GM18505 (cell line): ENCODE measurements at regions not wholly inside any gene's neighbourhood (a gene's known extent, or its start where the extent isn't known, plus 50 kb on each side); places are given as distances from the start of the nearest gene placed in this dataset.
"Not testable (repeated sequence)": the region's sequence is repeated elsewhere in the genome, so short reads cannot be mapped to it uniquely, and the experiment has no call there.

ENCODE experiments used
- ATAC-seq: cut with Tn5 transposase; IDR thresholded peaks from one replicate; pipeline ENCODE4 v1.9.1; 2021; ENCODE audit not compliant: unreplicated experiment
- POLR2A ChIP-seq: IDR thresholded peaks from 4 replicates; pipeline ENCODE4 v1.6.1; 2011; ENCODE audit warnings: borderline replicate concordance; ENCODE audit not compliant: insufficient read depth, insufficient read length; ENCODE audit errors: extremely low read depth

DNA sequence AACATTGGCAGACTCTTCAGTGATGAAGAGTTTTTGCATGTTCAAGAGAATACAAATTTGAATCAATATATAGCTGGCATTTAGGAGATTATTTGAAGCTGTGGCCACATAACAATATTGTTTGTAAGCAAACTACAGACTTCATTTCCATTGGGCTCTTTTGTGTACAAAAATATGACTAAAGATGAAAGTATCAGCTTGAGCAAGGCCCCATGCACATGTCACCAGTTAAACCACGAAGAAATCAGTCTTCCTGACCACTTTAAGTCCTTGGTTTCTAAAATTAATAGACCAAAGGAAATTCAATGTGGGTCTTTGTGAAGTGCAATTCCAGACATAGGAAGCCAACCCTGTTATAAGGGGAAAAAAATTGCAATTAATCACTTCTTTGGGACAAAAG is 1664.6 kb upstream of the ADGRL3 start:
- ATAC-seq, result no peak
- no peak for TF ChIP-seq POLR2A

DNA sequence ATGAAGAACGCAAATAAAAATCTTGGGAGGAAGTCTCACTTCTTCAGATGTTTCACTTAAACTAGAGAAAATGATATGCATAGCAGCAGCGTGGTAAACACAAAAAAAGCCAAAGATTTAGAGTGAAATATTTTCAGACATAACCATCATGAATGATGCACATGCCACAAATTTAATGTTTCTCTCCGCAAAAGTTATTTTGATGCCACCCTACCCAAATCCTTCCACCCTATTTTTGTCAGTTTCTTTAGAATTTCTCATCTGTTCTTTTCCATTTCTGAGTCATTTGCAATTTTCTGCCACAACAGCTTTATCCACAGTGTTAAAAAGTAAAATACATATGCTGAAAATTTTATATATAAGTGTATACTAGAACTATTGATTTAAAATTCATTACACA is 1663.7 kb upstream of the ADGRL3 start:
- ATAC-seq, result no peak
- TF ChIP-seq POLR2A, result no peak

DNA sequence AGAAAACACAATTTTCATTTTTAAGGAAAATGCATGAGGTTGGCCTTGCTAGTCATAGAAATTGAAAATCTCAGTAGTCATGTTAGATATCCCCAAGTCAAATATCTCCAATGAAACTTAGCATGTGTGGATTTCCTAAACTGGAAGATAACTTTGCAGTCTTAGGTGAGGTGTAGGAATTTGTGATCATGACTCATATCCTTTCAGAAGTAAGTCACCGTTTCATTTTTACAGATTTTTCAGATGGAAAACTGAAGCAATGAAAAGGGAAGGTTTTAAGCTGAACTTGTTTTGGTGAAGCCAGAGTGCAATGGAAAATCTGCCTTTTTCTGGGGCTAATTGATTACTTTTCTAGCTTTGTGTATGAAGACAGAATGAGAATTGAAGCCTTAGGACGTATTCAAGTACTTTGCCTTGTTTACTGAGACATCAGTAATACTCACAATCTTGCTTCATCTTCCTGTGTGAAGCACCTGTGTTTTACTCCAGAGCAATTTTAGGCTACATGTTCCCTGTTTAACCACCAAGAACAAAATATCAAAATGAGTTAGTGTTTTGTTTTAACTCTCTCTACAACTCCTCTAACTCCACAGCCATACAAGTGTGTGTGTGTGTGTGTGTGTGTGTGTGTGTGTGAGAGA is 1662.8 kb upstream of the ADGRL3 start:
- no peak for ATAC-seq

DNA sequence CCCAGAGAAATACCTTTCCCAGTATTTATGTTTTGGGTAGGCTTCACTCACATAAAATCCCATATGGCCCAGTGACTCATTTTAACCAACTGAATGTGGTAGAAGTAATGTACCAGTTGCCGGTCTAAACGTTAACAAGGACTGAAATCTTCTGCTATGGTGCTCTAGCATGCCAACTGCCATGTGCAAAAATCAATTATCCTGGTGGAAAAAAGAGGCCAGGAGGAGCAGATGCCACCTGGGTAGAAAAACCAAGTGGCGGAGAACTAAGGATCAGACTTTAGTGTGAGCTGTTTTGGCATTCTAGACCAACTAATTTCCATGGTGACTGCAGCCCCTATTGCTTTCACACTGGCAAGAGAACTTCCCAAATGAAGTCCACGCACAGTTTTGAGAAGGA is 1660.7 kb upstream of the ADGRL3 start:
- no peak for TF ChIP-seq POLR2A

More for the DNA sequence above, 1662.8 kb upstream of the ADGRL3 start:
- TF ChIP-seq POLR2A, result no peak

DNA sequence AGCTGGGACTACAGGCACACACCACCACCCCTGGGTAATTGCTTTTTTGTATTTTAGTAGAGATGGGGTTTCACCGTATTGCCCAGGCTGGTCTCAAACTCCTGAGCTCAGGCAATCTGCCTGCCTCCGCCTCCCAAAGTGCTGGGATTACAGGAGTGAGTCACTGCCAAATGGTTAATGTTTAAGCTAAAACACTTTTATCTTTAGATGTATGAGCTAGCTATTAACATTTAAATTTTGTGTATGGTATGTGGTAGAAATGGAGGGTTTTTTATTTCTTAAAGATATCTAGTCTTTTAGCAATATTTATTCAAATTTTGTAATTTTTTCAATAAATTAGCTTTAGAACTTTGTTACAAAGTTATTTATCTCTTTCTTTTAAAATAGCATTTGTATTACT is 1659.8 kb upstream of the ADGRL3 start:
- ATAC-seq, result no peak
- no peak for TF ChIP-seq POLR2A

More for the DNA sequence above, 1660.7 kb upstream of the ADGRL3 start:
- no peak for ATAC-seq

DNA sequence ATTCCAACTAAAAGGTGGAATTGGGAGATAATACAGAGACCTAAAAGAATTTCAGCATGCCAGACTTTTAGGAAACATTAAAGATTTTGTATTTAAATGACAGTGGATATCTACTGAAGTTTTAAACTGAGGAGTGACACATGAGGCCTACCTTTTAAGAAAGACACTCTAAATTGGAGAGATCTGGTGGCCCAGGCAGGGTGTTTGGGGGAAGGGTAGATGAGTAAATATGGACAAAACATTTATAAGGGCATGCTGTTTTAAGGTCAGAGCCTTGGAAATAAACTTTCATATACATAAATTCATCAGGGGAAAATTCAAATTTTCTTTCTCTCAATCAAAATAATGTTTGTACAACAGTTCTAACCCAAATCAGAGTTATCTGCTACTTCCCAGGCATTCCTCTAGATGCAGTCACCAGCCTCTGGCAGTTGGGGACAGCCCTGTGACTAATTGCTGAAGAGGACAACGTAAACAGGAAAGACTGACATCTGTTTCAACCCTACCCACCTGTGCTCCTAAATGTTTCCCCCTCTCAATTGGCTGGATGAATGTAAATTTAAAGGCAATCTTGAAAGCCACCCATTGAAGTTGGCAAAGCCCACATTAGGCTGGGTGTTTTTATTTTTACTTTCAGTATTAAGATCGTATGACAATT is 1646.9 kb upstream of the ADGRL3 start:
- no peak for TF ChIP-seq POLR2A
- peak; percentile 96 for ATAC-seq

DNA sequence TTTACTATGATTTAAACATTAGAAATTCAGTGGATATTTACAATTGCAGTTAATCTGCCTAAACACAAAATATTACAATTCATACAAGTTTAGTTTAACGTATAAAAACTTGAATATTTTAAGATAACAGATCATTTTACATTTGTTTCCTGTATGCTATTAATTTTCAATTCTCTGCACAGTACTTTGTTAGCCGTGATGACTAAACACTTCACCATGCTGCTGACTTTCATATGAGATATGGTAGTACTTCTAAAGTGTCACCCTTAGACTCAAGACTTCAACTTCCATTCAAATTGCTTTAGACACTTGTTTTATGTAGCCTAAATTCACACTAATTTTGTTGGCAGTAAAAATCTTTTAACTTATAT is 1646.4 kb upstream of the ADGRL3 start:
- TF ChIP-seq POLR2A, result no peak
- ATAC-seq, result peak; percentile 79

DNA sequence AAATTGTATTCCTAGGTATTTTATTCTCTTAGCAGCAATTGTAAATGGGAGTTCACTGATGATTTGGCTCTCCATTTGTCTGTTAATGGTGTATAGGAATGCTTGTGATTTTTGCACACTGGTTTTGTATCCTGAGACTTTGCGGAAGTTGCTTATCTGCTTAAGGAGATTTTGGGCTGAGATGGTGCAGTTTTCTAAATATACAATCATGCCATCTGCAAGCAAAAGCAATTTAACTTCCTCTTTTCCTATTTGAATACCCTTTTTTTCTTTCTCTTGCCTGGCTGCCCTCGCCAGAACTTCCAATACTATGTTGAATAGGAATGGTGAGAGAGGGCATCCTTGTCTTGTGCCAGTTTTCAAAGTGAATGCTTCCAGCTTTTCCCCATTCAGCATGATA is 1643.9 kb upstream of the ADGRL3 start:
- not testable (repeated sequence) for ATAC-seq

DNA sequence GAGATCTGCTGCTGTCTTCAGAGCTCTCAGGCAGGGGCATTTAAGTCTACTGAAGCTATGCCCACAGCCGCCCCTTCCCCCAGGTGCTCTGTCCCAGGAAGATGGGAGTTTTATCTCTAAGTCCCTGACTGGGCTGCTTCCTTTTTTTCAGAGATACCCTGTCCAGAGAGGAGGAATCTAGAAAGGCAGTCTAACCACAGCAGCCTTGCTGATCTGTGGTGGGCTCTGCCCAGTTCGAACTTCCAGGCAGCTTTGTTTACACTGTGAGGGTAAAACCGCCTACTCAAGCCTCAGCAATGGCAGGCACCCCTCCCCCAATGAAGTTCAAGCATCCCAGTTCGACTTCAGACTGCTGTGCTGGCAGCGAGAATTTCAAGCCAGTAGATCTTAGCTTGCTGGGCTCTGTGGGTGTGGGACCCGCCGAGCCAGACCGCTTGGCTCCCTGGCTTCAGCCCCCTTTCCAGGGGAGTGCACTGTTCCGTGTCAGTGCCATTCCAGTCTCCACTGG is 1639.9 kb upstream of the ADGRL3 start:
- not testable (repeated sequence) for ATAC-seq

DNA sequence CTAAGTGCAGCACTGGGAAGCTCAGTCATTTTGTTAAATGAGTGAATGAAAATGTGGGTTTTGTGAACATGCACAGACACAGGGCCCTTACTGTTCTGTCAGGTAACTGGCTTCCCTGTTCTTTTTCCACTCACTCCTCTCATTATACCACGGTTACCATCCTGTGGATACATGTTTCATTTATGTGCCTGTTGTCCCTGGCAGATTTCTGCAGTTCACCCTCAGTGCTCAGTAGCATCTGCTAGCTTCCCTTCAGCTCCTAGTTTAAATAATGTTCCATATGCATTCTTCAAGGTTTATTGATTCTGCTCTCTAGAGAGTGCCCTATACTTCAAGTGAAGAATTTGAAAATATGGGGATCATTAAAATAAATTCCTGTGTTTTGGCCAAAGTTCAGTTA is 1634.3 kb upstream of the ADGRL3 start:
- TF ChIP-seq POLR2A, result no peak
- no peak for ATAC-seq

DNA sequence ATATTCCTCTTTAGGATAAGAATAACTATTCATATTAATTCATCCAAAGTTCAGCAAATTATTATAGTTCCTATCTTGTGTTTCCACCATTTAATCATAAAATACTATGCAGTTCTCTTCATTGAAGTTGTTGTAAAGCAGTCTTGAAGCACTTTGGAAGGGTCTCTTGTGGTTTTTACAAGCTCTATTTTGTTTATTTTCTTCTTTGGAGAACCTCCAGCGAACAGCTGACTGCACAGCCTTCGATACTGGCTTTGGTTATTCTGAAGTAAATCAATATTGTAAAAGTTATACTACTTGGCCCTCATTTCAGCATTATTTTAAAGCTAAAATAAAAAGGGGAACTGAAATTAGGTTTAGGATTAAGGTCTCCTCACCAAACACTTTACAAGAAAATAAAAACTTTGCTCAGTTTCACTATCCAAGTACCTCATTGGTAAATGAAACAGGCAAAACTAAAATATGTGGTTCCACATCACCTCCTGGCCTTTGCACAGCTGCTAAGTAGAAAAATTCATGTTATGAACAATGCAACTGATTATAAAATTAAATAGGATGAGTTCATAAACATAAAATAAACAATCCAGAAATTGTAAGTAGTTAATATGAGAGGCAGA is 1629.2 kb upstream of the ADGRL3 start:
- no peak for TF ChIP-seq POLR2A
- peak; percentile 95 for ATAC-seq

DNA sequence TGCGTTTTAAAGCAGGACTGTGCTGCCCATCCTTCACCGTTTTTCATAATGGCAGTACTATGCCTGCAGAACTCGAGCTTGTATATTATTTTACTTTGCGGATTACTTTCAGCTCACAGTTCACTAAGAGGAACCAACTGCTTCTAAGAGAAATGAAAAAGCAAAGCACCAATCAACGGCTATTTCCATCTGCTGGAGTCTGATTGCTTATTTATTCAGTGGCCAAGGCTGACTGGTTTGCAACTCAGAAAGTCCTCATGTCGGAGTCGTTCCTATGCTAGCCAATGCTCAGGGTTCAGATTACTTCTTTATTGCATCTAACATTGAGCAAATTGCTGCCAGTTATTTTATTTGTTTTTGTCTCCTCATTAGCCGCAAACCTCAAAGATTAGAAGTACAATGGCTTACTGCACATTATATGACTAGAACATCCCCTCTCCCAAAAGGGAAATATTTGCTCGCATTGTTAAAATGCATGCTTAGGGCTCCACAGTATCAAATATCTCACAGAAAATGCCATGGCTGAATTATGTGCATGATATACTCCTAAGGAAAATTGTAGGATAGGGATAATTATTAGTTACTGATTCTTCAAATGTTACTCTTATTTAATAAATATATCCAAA is 1628.2 kb upstream of the ADGRL3 start:
- no peak for TF ChIP-seq POLR2A
- no peak for ATAC-seq

DNA sequence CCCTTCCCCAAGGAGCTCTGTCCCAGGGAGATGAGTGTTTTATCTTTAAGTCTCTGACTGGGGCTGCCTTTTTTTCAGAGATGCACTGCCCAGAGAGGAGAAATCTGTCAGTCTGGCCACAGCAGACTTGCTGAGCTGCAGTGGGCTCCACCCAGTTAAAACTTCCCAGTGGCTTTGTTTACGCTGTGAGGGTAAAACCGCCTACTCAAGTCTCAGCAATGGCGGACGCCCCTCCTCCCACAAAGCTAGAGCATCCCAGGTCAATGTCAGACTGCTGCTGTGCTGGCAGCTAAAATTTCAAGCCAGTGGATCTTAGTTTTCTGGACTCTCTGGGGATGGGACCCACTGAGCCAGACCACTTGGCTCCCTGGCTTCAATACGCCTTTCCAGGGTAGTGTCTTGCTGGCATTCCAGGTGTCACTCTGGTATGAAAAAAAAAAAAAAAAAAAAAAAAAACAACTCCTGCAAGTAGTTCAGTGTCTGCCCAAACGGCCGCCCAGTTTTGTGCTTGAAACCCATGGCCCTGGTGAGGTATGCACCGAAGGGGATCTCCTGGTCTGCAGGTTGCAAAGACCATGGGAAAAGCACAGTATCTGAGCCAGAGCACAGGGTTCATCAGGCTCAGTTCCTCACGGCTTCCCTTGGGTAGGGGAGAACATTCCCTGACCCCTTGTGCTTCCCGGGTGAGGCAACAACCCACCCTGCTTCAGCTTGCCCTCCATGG is 1616.1 kb upstream of the ADGRL3 start:
- no peak for TF ChIP-seq POLR2A
- no peak for ATAC-seq
